GM23248 (cell line): ENCODE measurements at regions not wholly inside any gene's neighbourhood (a gene's known extent, or its start where the extent isn't known, plus 50 kb on each side); places are given as distances from the start of the nearest gene placed in this dataset.

ENCODE experiments used
- EZH2 ChIP-seq: fragments of 200-600 bp; sonication (generic); IDR thresholded peaks from 2 replicates; pipeline ENCODE4 v1.6.1; 2018; ENCODE audit warnings: antibody characterized with exemption, mild to moderate bottlenecking; ENCODE audit not compliant: insufficient read depth, poor library complexity, severe bottlenecking
- EZH2phosphoT487 ChIP-seq: fragments of 200-600 bp; sonication (generic); IDR thresholded peaks from 2 replicates; pipeline ENCODE4 v1.6.1; 2018; ENCODE audit warnings: antibody characterized with exemption, moderate library complexity, mild to moderate bottlenecking, low read depth; ENCODE audit not compliant: insufficient read depth

DNA sequence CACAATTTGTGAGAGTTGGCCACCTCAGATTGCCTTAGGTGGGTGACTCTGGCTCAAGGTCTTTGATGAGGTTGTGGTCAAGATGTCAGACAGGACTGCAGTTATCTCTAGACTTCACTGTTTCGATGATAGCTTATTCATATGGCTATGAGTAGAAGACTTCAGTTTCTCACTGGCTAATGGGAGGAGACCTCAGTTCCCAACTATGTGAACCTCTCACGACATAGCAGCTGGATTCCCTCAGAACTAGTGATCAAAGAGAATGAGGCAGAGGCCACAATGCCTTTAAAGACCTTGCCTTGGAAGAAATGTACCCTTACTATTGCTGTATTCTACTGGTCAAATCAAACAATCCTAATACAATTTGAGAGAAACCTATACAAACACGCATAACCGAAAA lies 607.5 kb upstream of the ROBO2 start:
- TF ChIP-seq EZH2 (no peak), EZH2phosphoT487 (no peak)
